ENCODE measurements at regions not wholly inside any gene's neighbourhood (a gene's known extent, or its start where the extent isn't known, plus 50 kb on each side); places are given as distances from the start of the nearest gene placed in this dataset.

DNA sequence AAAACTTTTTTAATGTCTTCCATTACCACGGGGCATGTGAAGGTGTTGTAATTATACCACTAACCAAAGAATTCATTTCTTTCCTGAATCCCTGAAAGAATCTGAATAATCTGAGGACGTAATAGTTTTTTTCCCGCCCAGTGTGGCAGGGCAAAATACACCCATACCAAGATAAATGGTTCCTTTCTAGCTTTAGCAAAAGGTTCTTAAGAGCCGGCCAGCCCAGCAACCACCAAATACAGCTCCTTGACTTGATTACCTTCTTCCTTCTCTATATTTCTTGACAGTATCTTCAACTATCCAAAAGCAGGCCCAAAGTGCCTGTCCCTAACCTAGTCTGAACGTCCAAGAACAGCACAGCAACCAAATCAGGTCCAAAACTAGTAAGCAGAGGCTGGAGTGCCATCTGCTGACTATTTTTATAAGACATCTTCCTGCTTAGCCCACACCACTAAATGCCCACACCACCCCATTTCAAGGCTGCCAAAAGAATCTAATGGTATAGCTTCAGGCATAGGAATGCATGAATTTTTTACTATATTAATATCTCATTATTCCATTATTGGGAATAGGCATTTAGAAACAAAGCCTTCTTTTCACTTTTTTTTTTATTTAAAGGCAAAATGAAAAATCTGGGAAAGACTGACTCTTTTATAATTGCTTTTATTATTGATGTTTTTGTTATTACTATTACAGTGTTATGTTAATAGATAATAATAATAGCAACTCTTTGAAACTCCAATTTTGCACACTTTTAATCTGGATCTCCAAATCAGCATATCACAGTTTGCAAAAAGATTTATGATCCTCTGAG lies 524.4 kb downstream of the MED13L start:
- Mint-ChIP-seq H3K4me3 (ENCODE audit: low read depth, unreplicated experiment) (no peak overlapping the region), H3K27ac (ENCODE audit: unreplicated experiment) (no peak overlapping the region), H3K36me3 (ENCODE audit: insufficient read depth, unreplicated experiment) (no peaks in the 10 kb centered on the region), H3K9me3 (ENCODE audit: low read depth, unreplicated experiment) (peaks cover 2% of the 10 kb centered on the region), H3K27me3 (ENCODE audit: unreplicated experiment) (peaks cover 14% of the 10 kb centered on the region), H3K4me1 (ENCODE audit: low read depth, unreplicated experiment) (no peaks in the 10 kb centered on the region)
- TF ChIP-seq, protein P1, sequence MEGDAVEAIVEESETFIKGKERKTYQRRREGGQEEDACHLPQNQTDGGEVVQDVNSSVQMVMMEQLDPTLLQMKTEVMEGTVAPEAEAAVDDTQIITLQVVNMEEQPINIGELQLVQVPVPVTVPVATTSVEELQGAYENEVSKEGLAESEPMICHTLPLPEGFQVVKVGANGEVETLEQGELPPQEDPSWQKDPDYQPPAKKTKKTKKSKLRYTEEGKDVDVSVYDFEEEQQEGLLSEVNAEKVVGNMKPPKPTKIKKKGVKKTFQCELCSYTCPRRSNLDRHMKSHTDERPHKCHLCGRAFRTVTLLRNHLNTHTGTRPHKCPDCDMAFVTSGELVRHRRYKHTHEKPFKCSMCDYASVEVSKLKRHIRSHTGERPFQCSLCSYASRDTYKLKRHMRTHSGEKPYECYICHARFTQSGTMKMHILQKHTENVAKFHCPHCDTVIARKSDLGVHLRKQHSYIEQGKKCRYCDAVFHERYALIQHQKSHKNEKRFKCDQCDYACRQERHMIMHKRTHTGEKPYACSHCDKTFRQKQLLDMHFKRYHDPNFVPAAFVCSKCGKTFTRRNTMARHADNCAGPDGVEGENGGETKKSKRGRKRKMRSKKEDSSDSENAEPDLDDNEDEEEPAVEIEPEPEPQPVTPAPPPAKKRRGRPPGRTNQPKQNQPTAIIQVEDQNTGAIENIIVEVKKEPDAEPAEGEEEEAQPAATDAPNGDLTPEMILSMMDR (IDR thresholded peaks at IDR 0.05; ENCODE audit: unreplicated experiment), result no peak
- intact Hi-C loops (cut with micrococcal nuclease; ENCODE audit: unreplicated experiment), result loop anchor here (1.0 to 5.0 kb wide), 4 partner anchors 164 to 1771 kb away; no protein-coding TSS in a partner anchor
- no TSS peak for BruUV-seq (replicated peaks)
- CTCF ChIA-PET, result interaction anchor here (0.6 to 0.9 kb wide), 2 partner anchors 1084 to 1091 kb away, joined by 3 to 9 read pairs; no protein-coding TSS in a partner anchor
- DNase-seq, result peak; percentile 30

DNA sequence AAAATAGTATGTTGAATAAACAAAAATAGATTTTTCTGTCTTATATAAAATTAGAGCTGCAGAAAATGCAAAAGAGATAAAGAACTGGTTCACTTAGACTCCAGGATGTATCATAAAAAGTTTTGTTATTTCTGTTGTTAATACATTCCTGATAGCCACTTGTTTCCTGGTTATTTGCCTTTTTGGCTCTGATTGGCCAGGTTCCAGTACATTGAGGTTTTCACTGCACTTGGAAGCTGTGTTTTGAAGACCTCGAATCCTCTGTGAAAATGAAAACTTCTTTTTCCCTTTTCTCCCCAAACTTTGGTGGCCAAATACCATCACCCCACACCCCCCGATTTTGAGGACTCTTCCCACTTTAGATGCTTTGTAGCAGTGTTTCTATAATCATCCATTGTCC lies 525.3 kb downstream of the MED13L start:
- H3K27me3 Mint-ChIP-seq (ENCODE audit: unreplicated experiment), result peaks cover 14% of the 10 kb centered on the region
- H3K4me1 Mint-ChIP-seq (ENCODE audit: low read depth, unreplicated experiment), result no peaks in the 10 kb centered on the region
- H3K27ac Mint-ChIP-seq (ENCODE audit: unreplicated experiment), result no peak overlapping the region
- intact Hi-C loops (cut with micrococcal nuclease; ENCODE audit: unreplicated experiment), result loop anchor here (1.0 to 5.0 kb wide), 2 partner anchors 1085 to 1770 kb away; no protein-coding TSS in a partner anchor
- CTCF ChIA-PET, result no interaction called here
- TF ChIP-seq, protein P1 (IDR thresholded peaks at IDR 0.05; ENCODE audit: unreplicated experiment), result no peak
- peaks cover 2% of the 10 kb centered on the region for H3K9me3 Mint-ChIP-seq (ENCODE audit: low read depth, unreplicated experiment)
- no peak for DNase-seq
- BruUV-seq (replicated peaks), result no TSS peak
- H3K36me3 Mint-ChIP-seq (ENCODE audit: insufficient read depth, unreplicated experiment), result no peaks in the 10 kb centered on the region
- no peak overlapping the region for H3K4me3 Mint-ChIP-seq (ENCODE audit: low read depth, unreplicated experiment)

DNA sequence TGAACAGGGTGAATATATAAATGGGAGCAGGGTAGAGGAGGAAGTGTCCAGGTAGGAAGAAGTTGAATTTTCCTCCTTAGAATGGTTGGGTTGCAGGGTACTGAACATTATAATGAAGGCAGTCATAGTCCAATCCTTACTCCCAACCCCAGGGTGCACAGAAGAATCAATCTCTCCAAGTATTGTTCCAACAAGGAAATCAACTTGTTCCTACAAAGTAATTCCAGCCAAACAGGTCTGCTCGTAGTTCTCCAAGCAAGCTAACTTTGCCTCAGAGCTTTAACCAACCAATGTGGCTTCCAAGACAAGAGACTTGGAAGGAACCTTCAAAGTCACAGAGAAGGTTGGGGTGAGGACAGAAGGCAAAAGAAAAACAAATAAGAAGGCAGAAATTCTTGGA lies 527.2 kb downstream of the MED13L start:
- TF ChIP-seq, protein P1 (IDR thresholded peaks at IDR 0.05; ENCODE audit: unreplicated experiment), result no peak
- intact Hi-C loops (cut with micrococcal nuclease; ENCODE audit: unreplicated experiment), result loop anchor here (5.0 kb wide), 1 partner anchor 1768 kb away; no protein-coding TSS in a partner anchor
- H3K27me3 Mint-ChIP-seq (ENCODE audit: unreplicated experiment), result peaks cover 8% of the 10 kb centered on the region

DNA sequence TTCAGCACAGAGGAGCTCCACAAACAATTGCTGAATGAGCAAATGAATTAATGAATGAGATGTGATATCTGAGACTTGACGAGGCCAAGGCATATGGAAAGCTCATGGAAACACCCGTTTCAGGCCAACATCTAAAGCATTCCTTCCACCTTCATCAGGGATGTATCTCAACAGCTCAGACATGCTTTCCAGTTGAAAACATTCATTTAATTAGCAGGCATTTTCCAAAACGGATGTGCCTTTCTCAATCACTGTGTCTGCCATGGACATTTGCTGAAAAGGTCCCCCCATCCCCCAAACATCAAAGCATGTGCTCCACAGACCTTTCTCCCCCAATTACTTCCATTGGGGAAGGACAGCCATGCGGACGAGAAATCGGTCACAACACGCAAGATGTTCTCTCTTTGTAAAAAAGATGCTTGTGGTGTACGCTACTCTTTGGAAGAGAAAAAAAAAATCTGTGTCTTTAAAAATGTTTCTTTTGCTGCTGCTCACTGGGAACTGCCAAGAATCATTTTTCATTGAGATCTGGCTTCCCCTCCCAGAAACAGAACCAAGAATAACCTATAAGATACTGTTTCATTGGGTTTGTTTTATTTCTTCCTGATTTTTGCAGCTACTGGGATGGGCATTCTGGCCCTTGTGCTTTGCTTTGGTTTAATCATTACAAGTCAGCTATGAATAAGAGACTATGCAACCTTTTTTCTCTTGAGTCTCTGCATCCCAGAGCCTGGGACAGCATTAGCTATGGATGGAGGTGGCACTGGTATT lies 528.2 kb downstream of the MED13L start:
- peaks cover 2% of the 10 kb centered on the region for H3K9me3 Mint-ChIP-seq (ENCODE audit: low read depth, unreplicated experiment)
- intact Hi-C loops (cut with micrococcal nuclease; ENCODE audit: unreplicated experiment), result no loop called here

More for the DNA sequence above, 527.2 kb downstream of the MED13L start:
- Mint-ChIP-seq H3K4me3 (ENCODE audit: low read depth, unreplicated experiment) (no peak overlapping the region), H3K27ac (ENCODE audit: unreplicated experiment) (no peak overlapping the region), H3K4me1 (ENCODE audit: low read depth, unreplicated experiment) (no peaks in the 10 kb centered on the region), H3K9me3 (ENCODE audit: low read depth, unreplicated experiment) (peaks cover 2% of the 10 kb centered on the region), H3K36me3 (ENCODE audit: insufficient read depth, unreplicated experiment) (no peaks in the 10 kb centered on the region)
- CTCF ChIA-PET, result no interaction called here
- no TSS peak for BruUV-seq (replicated peaks)
- DNase-seq, result no peak

More for the DNA sequence above, 528.2 kb downstream of the MED13L start:
- H3K4me3 Mint-ChIP-seq (ENCODE audit: low read depth, unreplicated experiment), result no peak overlapping the region
- H3K36me3 Mint-ChIP-seq (ENCODE audit: insufficient read depth, unreplicated experiment), result no peaks in the 10 kb centered on the region
- no peaks in the 10 kb centered on the region for H3K4me1 Mint-ChIP-seq (ENCODE audit: low read depth, unreplicated experiment)
- CTCF ChIA-PET, result interaction anchor here (0.6 kb wide), 1 partner anchor 1084 kb away, joined by 4 read pairs; no protein-coding TSS in a partner anchor
- H3K27ac Mint-ChIP-seq (ENCODE audit: unreplicated experiment), result no peak overlapping the region
- H3K27me3 Mint-ChIP-seq (ENCODE audit: unreplicated experiment), result no peaks in the 10 kb centered on the region
- TF ChIP-seq, protein P1 (IDR thresholded peaks at IDR 0.05; ENCODE audit: unreplicated experiment), result no peak
- BruUV-seq (replicated peaks), result no TSS peak
- no peak for DNase-seq

Data from Calu3 (cell line).